Activated T-helper 17 cell treated with anti-CD3 and anti-CD28 coated beads, Interleukin-2, amount 50 U/mL, for 72 hours (primary cell): ENCODE measurements at regions not wholly inside any gene's neighbourhood (a gene's known extent, or its start where the extent isn't known, plus 50 kb on each side); places are given as distances from the start of the nearest gene placed in this dataset.
A peak's percentile ranks its signal among the peaks of the same experiment; 100 is the strongest.
"Not testable (repeated sequence)": the region's sequence is repeated elsewhere in the genome, so short reads cannot be mapped to it uniquely, and the experiment has no call there.

Experiments
- ATAC-seq: fragments of 150-1000 bp; cut with Tn5 transposase; replicated peaks from 2 replicates; pipeline ENCODE4 v1.10.0; 2021; ENCODE audit warnings: mild to moderate bottlenecking, moderate library complexity
- H3K27ac Mint-ChIP-seq: one replicate; pipeline ENCODE4 v1.8.0; 2022; ENCODE audit warnings: mixed read lengths
- H3K27me3 Mint-ChIP-seq: one replicate; pipeline ENCODE4 v1.8.0; 2022; ENCODE audit warnings: mixed read lengths
- H3K36me3 Mint-ChIP-seq: one replicate; pipeline ENCODE4 v1.8.0; 2022; ENCODE audit warnings: low read depth, mild to moderate bottlenecking, mixed read lengths
- H3K4me1 Mint-ChIP-seq: one replicate; pipeline ENCODE4 v1.8.0; 2022; ENCODE audit warnings: mixed read lengths
- H3K4me3 Mint-ChIP-seq: one replicate; pipeline ENCODE4 v1.8.0; 2022; ENCODE audit warnings: mild to moderate bottlenecking, mixed read lengths
- H3K9me3 Mint-ChIP-seq: one replicate; pipeline ENCODE4 v1.8.0; 2022; ENCODE audit warnings: mixed read lengths

GRCh38 chr4:169342906-169343564 lies 72.3 kb upstream of the SH3RF1 start:
- Mint-ChIP-seq H3K4me1 (no peaks in the 10 kb centered on the region), H3K9me3 (no peaks in the 10 kb centered on the region), H3K36me3 (no peaks in the 10 kb centered on the region), H3K27ac (no peak overlapping the region), H3K27me3 (no peaks in the 10 kb centered on the region), H3K4me3 (no peak overlapping the region)
- no peak for ATAC-seq

GRCh38 chr4:169342159-169342860 lies 71.6 kb upstream of the SH3RF1 start:
- no peaks in the 10 kb centered on the region for H3K36me3 Mint-ChIP-seq
- no peak overlapping the region for H3K4me3 Mint-ChIP-seq
- H3K9me3 Mint-ChIP-seq, result no peaks in the 10 kb centered on the region
- ATAC-seq, result no peak
- H3K27ac Mint-ChIP-seq, result no peak overlapping the region
- H3K27me3 Mint-ChIP-seq, result no peaks in the 10 kb centered on the region
- H3K4me1 Mint-ChIP-seq, result no peaks in the 10 kb centered on the region

- Mint-ChIP-seq H3K36me3 (no peaks in the 10 kb centered on the region), H3K27me3 (no peaks in the 10 kb centered on the region), H3K4me1 (no peaks in the 10 kb centered on the region), H3K4me3 (no peak overlapping the region), H3K9me3 (no peaks in the 10 kb centered on the region), H3K27ac (no peak overlapping the region)
- ATAC-seq, result peak; percentile 34
Measured at GRCh38 chr4:169341490-169341889, 70.7 kb upstream of the SH3RF1 start.

GRCh38 chr4:169340834-169341233 lies 70.1 kb upstream of the SH3RF1 start:
- Mint-ChIP-seq H3K4me1 (no peaks in the 10 kb centered on the region), H3K27ac (no peak overlapping the region), H3K36me3 (no peaks in the 10 kb centered on the region), H3K4me3 (no peak overlapping the region), H3K27me3 (no peaks in the 10 kb centered on the region), H3K9me3 (no peaks in the 10 kb centered on the region)
- ATAC-seq, result no peak

- no peaks in the 10 kb centered on the region for H3K4me1 Mint-ChIP-seq
- no peak overlapping the region for H3K4me3 Mint-ChIP-seq
- no peaks in the 10 kb centered on the region for H3K9me3 Mint-ChIP-seq
- peaks cover 7% of the 10 kb centered on the region for H3K27me3 Mint-ChIP-seq
- H3K36me3 Mint-ChIP-seq, result no peaks in the 10 kb centered on the region
- no peak for ATAC-seq
- no peak overlapping the region for H3K27ac Mint-ChIP-seq
Measured at GRCh38 chr4:169338241-169338640, 67.5 kb upstream of the SH3RF1 start.

- ATAC-seq, result no peak
- no peaks in the 10 kb centered on the region for H3K4me1 Mint-ChIP-seq
- H3K27me3 Mint-ChIP-seq, result peaks cover 11% of the 10 kb centered on the region
- H3K36me3 Mint-ChIP-seq, result no peaks in the 10 kb centered on the region
- no peak overlapping the region for H3K4me3 Mint-ChIP-seq
- no peaks in the 10 kb centered on the region for H3K9me3 Mint-ChIP-seq
- H3K27ac Mint-ChIP-seq, result no peak overlapping the region
Measured at GRCh38 chr4:169337510-169337909, 66.8 kb upstream of the SH3RF1 start.

GRCh38 chr4:169335331-169335730 lies 64.6 kb upstream of the SH3RF1 start:
- H3K4me3 Mint-ChIP-seq, result no peak overlapping the region
- no peak overlapping the region for H3K27ac Mint-ChIP-seq
- ATAC-seq, result no peak
- H3K27me3 Mint-ChIP-seq, result peaks cover 12% of the 10 kb centered on the region
- no peaks in the 10 kb centered on the region for H3K36me3 Mint-ChIP-seq
- no peaks in the 10 kb centered on the region for H3K9me3 Mint-ChIP-seq
- no peaks in the 10 kb centered on the region for H3K4me1 Mint-ChIP-seq

GRCh38 chr4:169334335-169334734 lies 63.6 kb upstream of the SH3RF1 start:
- H3K4me3 Mint-ChIP-seq, result no peak overlapping the region
- ATAC-seq, result no peak
- H3K4me1 Mint-ChIP-seq, result no peaks in the 10 kb centered on the region
- peaks cover 16% of the 10 kb centered on the region for H3K27me3 Mint-ChIP-seq
- no peaks in the 10 kb centered on the region for H3K36me3 Mint-ChIP-seq
- no peaks in the 10 kb centered on the region for H3K9me3 Mint-ChIP-seq
- no peak overlapping the region for H3K27ac Mint-ChIP-seq

- no peaks in the 10 kb centered on the region for H3K36me3 Mint-ChIP-seq
- ATAC-seq, result no peak
Measured at GRCh38 chr4:169333265-169333664, 62.5 kb upstream of the SH3RF1 start.

GRCh38 chr4:169332583-169332982 lies 61.8 kb upstream of the SH3RF1 start:
- Mint-ChIP-seq H3K4me1 (no peaks in the 10 kb centered on the region), H3K36me3 (no peaks in the 10 kb centered on the region), H3K9me3 (no peaks in the 10 kb centered on the region), H3K27me3 (peaks cover 16% of the 10 kb centered on the region), H3K4me3 (no peak overlapping the region), H3K27ac (no peak overlapping the region)
- no peak for ATAC-seq

More at GRCh38 chr4:169333265-169333664, 62.5 kb upstream of the SH3RF1 start:
- peaks cover 16% of the 10 kb centered on the region for H3K27me3 Mint-ChIP-seq
- no peaks in the 10 kb centered on the region for H3K9me3 Mint-ChIP-seq
- H3K27ac Mint-ChIP-seq, result no peak overlapping the region
- H3K4me3 Mint-ChIP-seq, result no peak overlapping the region
- H3K4me1 Mint-ChIP-seq, result no peaks in the 10 kb centered on the region

GRCh38 chr4:169330811-169331210 lies 60.1 kb upstream of the SH3RF1 start:
- H3K36me3 Mint-ChIP-seq, result no peaks in the 10 kb centered on the region
- no peak overlapping the region for H3K4me3 Mint-ChIP-seq
- no peaks in the 10 kb centered on the region for H3K9me3 Mint-ChIP-seq
- H3K4me1 Mint-ChIP-seq, result no peaks in the 10 kb centered on the region
- H3K27me3 Mint-ChIP-seq, result peaks cover 16% of the 10 kb centered on the region
- H3K27ac Mint-ChIP-seq, result no peak overlapping the region
- no peak for ATAC-seq

GRCh38 chr4:169330095-169330494 lies 59.3 kb upstream of the SH3RF1 start:
- no peaks in the 10 kb centered on the region for H3K4me1 Mint-ChIP-seq
- no peak for ATAC-seq
- no peaks in the 10 kb centered on the region for H3K36me3 Mint-ChIP-seq

GRCh38 chr4:169327951-169328350 lies 57.2 kb upstream of the SH3RF1 start:
- no peak for ATAC-seq
- H3K27me3 Mint-ChIP-seq, result peaks cover 9% of the 10 kb centered on the region
- no peaks in the 10 kb centered on the region for H3K9me3 Mint-ChIP-seq
- H3K27ac Mint-ChIP-seq, result no peak overlapping the region
- no peaks in the 10 kb centered on the region for H3K36me3 Mint-ChIP-seq
- no peaks in the 10 kb centered on the region for H3K4me1 Mint-ChIP-seq
- no peak overlapping the region for H3K4me3 Mint-ChIP-seq

More at GRCh38 chr4:169330095-169330494, 59.3 kb upstream of the SH3RF1 start:
- Mint-ChIP-seq H3K27ac (no peak overlapping the region), H3K27me3 (peaks cover 16% of the 10 kb centered on the region), H3K9me3 (no peaks in the 10 kb centered on the region), H3K4me3 (no peak overlapping the region)

GRCh38 chr4:169323925-169324324 lies 53.2 kb upstream of the SH3RF1 start:
- not testable (repeated sequence) for H3K4me3 Mint-ChIP-seq, H3K9me3 Mint-ChIP-seq, ATAC-seq, H3K4me1 Mint-ChIP-seq, H3K27me3 Mint-ChIP-seq, H3K27ac Mint-ChIP-seq, H3K36me3 Mint-ChIP-seq

GRCh38 chr4:169322833-169323232 lies 52.1 kb upstream of the SH3RF1 start:
- not testable (repeated sequence) for H3K27ac Mint-ChIP-seq, H3K36me3 Mint-ChIP-seq, ATAC-seq, H3K27me3 Mint-ChIP-seq, H3K4me1 Mint-ChIP-seq, H3K4me3 Mint-ChIP-seq, H3K9me3 Mint-ChIP-seq
